Right cardiac atrium (tissue), 5 donors: ENCODE measurements at regions not wholly inside any gene's neighbourhood (a gene's known extent, or its start where the extent isn't known, plus 50 kb on each side); places are given as distances from the start of the nearest gene placed in this dataset.

Source experiments
- ATAC-seq, 2 donors: fragments of 200-7000 bp; cut with Tn5 transposase; one replicate each; pipeline versions ENCODE4 v1.8.0 to v1.9.1; 2020; ENCODE audit warnings: moderate library complexity in 2 of 2, mild to moderate bottlenecking in 1 of 2
- DNase-seq, 3 donors: peaks; one replicate each; pipeline ENCODE4 v3.0.0-alpha.2; 2020
- H3K27ac ChIP-seq: one replicate; pipeline ENCODE4 v1.5.1; 2013; ENCODE audit warnings: mild to moderate bottlenecking, low read length, control low read depth, moderate library complexity
- H3K27me3 ChIP-seq: one replicate; pipeline ENCODE4 v1.6.1; 2013; ENCODE audit not compliant: control insufficient read depth, insufficient read depth
- H3K4me1 ChIP-seq: one replicate; pipeline ENCODE4 v1.6.1; 2013; ENCODE audit warnings: low read length; ENCODE audit not compliant: control insufficient read depth, insufficient read depth
- H3K4me3 ChIP-seq: one replicate; pipeline ENCODE4 v1.5.1; 2013; ENCODE audit warnings: low read length, control low read depth
- H3K9me3 ChIP-seq: one replicate; pipeline ENCODE4 v1.6.1; 2013; ENCODE audit warnings: low read length; ENCODE audit not compliant: control insufficient read depth
- WGBS: extraction: QIAGEN DNeasy Blood & Tissue Kit; methylation state at CpG from one replicate; pipeline ENCODE4 v1.1.7; 2013; 5-methylcytosine and 5-hydroxymethylcytosine counted together
- intact Hi-C, 4 donors: fragments of 100-400 bp; cut with DNase I; formaldehyde crosslinking; loops; one replicate each; pipeline versions ENCODE4 v1.11.0 to v1.14.0; 2022 to 2023
- donor health status: healthy with polysubstance abuse.
- donor health status: DM: no; HTN: yes; CAD: no.
- donor health status: DM: no; HTN: no; CAD: no.
- donor health status: DM: no; HTN: yes; CAD: no; lungs with severe emphysema.
- donor health status: DM: yes; HTN: yes; CAD: no.

- ATAC-seq, result no peak
- H3K4me1 ChIP-seq, result no peaks in the 10 kb centered on the region
- no peaks in the 10 kb centered on the region for H3K27me3 ChIP-seq
- intact Hi-C loops, result no loop called here
- H3K9me3 ChIP-seq, result no peaks in the 10 kb centered on the region
- no peak overlapping the region for H3K27ac ChIP-seq
- H3K4me3 ChIP-seq, result peak overlapping the region; percentile 48
- WGBS, result 46% methylated on average over 1 of the region's 1 CpG
- no peak for DNase-seq
These were observed 204.7 kb upstream of the HDAC9 start for GRCh38 chr7:18290865-18291264.

GRCh38 chr7:18292584-18292983 lies 203.0 kb upstream of the HDAC9 start:
- Histone ChIP-seq H3K9me3 (no peaks in the 10 kb centered on the region), H3K27ac (no peak overlapping the region), H3K4me3 (peak overlapping the region; percentile 13), H3K27me3 (no peaks in the 10 kb centered on the region), H3K4me1 (no peaks in the 10 kb centered on the region)
- WGBS, result 62% methylated on average over 2 of the region's 2 CpGs
- peak in 1 of 2 donors; percentile 44 for ATAC-seq
- intact Hi-C loops, result no loop called here
- DNase-seq, result no peak

GRCh38 chr7:18293759-18294158 lies 201.8 kb upstream of the HDAC9 start:
- no peak for ATAC-seq
- intact Hi-C loops, result no loop called here
- no peak for DNase-seq
- H3K27me3 ChIP-seq, result no peaks in the 10 kb centered on the region
- H3K4me3 ChIP-seq, result no peak overlapping the region
- H3K27ac ChIP-seq, result no peak overlapping the region
- H3K9me3 ChIP-seq, result no peaks in the 10 kb centered on the region
- WGBS, result 92% methylated on average over 2 of the region's 2 CpGs
- no peaks in the 10 kb centered on the region for H3K4me1 ChIP-seq

- no peaks in the 10 kb centered on the region for H3K4me1 ChIP-seq
- ATAC-seq, result no peak
- H3K4me3 ChIP-seq, result no peak overlapping the region
- no peak for DNase-seq
- no peaks in the 10 kb centered on the region for H3K27me3 ChIP-seq
- H3K9me3 ChIP-seq, result no peaks in the 10 kb centered on the region
- H3K27ac ChIP-seq, result no peak overlapping the region
- intact Hi-C loops, result no loop called here
- 75% methylated on average over 4 of the region's 4 CpGs for WGBS
These were observed 201.1 kb upstream of the HDAC9 start for GRCh38 chr7:18294411-18294810.

GRCh38 chr7:18295781-18296423 lies 199.6 kb upstream of the HDAC9 start:
- intact Hi-C loops, result no loop called here
- Histone ChIP-seq H3K27me3 (no peaks in the 10 kb centered on the region), H3K4me1 (no peaks in the 10 kb centered on the region), H3K9me3 (no peaks in the 10 kb centered on the region), H3K27ac (no peak overlapping the region), H3K4me3 (no peak overlapping the region)
- WGBS, result 63% methylated on average over 3 of the region's 3 CpGs
- no peak for DNase-seq
- no peak for ATAC-seq

- DNase-seq, result no peak
- Histone ChIP-seq H3K27ac (no peak overlapping the region), H3K4me1 (no peaks in the 10 kb centered on the region), H3K27me3 (no peaks in the 10 kb centered on the region), H3K4me3 (no peak overlapping the region), H3K9me3 (no peaks in the 10 kb centered on the region)
- no peak for ATAC-seq
- WGBS, result 59% methylated on average over 2 of the region's 2 CpGs
- intact Hi-C loops, result no loop called here
These were observed 193.5 kb upstream of the HDAC9 start for GRCh38 chr7:18302097-18302496.

GRCh38 chr7:18305866-18306265 lies 189.7 kb upstream of the HDAC9 start:
- Histone ChIP-seq H3K27ac (no peak overlapping the region), H3K4me1 (no peaks in the 10 kb centered on the region), H3K4me3 (no peak overlapping the region), H3K27me3 (no peaks in the 10 kb centered on the region), H3K9me3 (no peaks in the 10 kb centered on the region)
- ATAC-seq (peak in 1 of 2 donors; percentile 34), DNase-seq (no peak)
- intact Hi-C loops, result no loop called here
- 52% methylated on average over 3 of the region's 3 CpGs for WGBS

- Histone ChIP-seq H3K4me1 (no peaks in the 10 kb centered on the region), H3K27me3 (no peaks in the 10 kb centered on the region), H3K9me3 (no peaks in the 10 kb centered on the region), H3K4me3 (no peak overlapping the region), H3K27ac (no peak overlapping the region)
- DNase-seq (no peak), ATAC-seq (no peak)
- intact Hi-C loops, result no loop called here
- 74% methylated on average over 2 of the region's 2 CpGs for WGBS
These were observed 188.9 kb upstream of the HDAC9 start for GRCh38 chr7:18306696-18307095.

- Histone ChIP-seq H3K27ac (no peak overlapping the region), H3K27me3 (no peaks in the 10 kb centered on the region), H3K9me3 (no peaks in the 10 kb centered on the region), H3K4me3 (no peak overlapping the region), H3K4me1 (no peaks in the 10 kb centered on the region)
- intact Hi-C loops, result no loop called here
- DNase-seq (no peak), ATAC-seq (no peak)
- 50% methylated on average over 5 of the region's 5 CpGs for whole genome bisulfite sequencing
These were observed 186.6 kb upstream of the HDAC9 start for GRCh38 chr7:18308938-18309337.

GRCh38 chr7:18312482-18312881 lies 183.1 kb upstream of the HDAC9 start:
- intact Hi-C loops, result no loop called here
- H3K4me1 ChIP-seq, result no peaks in the 10 kb centered on the region
- no peak overlapping the region for H3K4me3 ChIP-seq
- no peak for DNase-seq
- ATAC-seq, result no peak
- no peaks in the 10 kb centered on the region for H3K27me3 ChIP-seq
- H3K9me3 ChIP-seq, result no peaks in the 10 kb centered on the region
- H3K27ac ChIP-seq, result no peak overlapping the region

- Histone ChIP-seq H3K9me3 (no peaks in the 10 kb centered on the region), H3K27ac (no peak overlapping the region), H3K27me3 (no peaks in the 10 kb centered on the region), H3K4me1 (no peaks in the 10 kb centered on the region), H3K4me3 (no peak overlapping the region)
- no peak for ATAC-seq
- intact Hi-C loops, result no loop called here
- no peak for DNase-seq
These were observed 181.6 kb upstream of the HDAC9 start for GRCh38 chr7:18313965-18314364.

- no peak overlapping the region for H3K4me3 ChIP-seq
- ATAC-seq (no peak), DNase-seq (no peak)
- WGBS, result 95% methylated on average over 2 of the region's 2 CpGs
- H3K27me3 ChIP-seq, result no peaks in the 10 kb centered on the region
- H3K9me3 ChIP-seq, result no peaks in the 10 kb centered on the region
- intact Hi-C loops, result no loop called here
- no peak overlapping the region for H3K27ac ChIP-seq
- H3K4me1 ChIP-seq, result no peaks in the 10 kb centered on the region
These were observed 180.3 kb upstream of the HDAC9 start for GRCh38 chr7:18315241-18315640.
